ENCODE measurements at regions not wholly inside any gene's neighbourhood (a gene's known extent, or its start where the extent isn't known, plus 50 kb on each side); places are given as distances from the start of the nearest gene placed in this dataset.
"Not testable (repeated sequence)": the region's sequence is repeated elsewhere in the genome, so short reads cannot be mapped to it uniquely, and the experiment has no call there.

DNA sequence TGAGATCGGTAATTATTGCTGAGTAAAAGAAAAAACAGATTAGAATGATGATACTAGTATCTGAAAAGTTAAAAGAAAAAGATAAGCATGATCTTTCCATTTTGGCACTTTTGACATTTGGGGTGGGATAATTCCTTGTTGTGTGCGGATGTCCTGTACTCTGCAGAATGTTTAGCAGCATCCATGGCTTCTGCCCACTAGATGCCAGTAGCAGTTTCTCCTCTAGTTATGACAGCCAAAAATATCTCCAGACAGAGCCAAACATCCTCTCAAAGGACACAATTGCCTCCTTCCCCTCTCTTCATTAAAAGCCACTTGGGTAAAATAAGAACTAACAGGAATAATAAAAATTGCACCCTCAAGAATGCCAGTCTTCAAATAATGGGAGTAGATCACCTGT, 468.8 kb upstream of the GRM7 start:
- Histone ChIP-seq H3K4me1 (ENCODE audit: insufficient read depth) (no peaks in the 10 kb centered on the region), H3K27me3 (no peaks in the 10 kb centered on the region), H3K4me3 (no peak overlapping the region), H3K27ac (no peak overlapping the region), H3K9me3 (no peaks in the 10 kb centered on the region), H3K36me3 (no peaks in the 10 kb centered on the region)
- WGBS, 3 donors: 87 to 93% (median 92%) methylated on average over 2 of the region's 2 CpGs
- intact Hi-C loops (cut with DNase I): no loop called here
- no peak for DNase-seq
- TF ChIP-seq POLR2A (IDR thresholded peaks at IDR 0.05): no peak
- TF ChIP-seq, protein P1, sequence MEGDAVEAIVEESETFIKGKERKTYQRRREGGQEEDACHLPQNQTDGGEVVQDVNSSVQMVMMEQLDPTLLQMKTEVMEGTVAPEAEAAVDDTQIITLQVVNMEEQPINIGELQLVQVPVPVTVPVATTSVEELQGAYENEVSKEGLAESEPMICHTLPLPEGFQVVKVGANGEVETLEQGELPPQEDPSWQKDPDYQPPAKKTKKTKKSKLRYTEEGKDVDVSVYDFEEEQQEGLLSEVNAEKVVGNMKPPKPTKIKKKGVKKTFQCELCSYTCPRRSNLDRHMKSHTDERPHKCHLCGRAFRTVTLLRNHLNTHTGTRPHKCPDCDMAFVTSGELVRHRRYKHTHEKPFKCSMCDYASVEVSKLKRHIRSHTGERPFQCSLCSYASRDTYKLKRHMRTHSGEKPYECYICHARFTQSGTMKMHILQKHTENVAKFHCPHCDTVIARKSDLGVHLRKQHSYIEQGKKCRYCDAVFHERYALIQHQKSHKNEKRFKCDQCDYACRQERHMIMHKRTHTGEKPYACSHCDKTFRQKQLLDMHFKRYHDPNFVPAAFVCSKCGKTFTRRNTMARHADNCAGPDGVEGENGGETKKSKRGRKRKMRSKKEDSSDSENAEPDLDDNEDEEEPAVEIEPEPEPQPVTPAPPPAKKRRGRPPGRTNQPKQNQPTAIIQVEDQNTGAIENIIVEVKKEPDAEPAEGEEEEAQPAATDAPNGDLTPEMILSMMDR (IDR thresholded peaks at IDR 0.05): no peak
- no peak for TF ChIP-seq EP300 (IDR thresholded peaks at IDR 0.05)

DNA sequence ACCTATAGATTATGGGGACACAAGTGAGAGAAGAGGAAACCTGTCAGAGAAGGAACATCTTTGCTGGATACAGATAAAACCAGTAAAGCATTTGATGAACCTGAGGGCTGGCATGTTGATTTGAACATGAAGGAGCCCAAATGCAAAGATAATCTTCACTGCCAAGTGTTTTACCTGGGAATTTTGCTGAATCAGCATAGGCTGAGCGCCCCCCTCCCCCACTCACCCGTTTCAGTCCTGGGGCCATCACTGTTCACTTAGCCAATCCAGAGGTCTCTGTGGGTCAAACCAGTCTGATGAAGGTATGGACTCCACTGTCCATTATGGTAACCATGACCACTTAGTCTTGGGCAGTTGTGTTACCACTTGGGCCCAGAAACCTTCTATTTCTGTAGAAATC, 466.0 kb upstream of the GRM7 start:
- no peaks in the 10 kb centered on the region for H3K27me3 ChIP-seq

DNA sequence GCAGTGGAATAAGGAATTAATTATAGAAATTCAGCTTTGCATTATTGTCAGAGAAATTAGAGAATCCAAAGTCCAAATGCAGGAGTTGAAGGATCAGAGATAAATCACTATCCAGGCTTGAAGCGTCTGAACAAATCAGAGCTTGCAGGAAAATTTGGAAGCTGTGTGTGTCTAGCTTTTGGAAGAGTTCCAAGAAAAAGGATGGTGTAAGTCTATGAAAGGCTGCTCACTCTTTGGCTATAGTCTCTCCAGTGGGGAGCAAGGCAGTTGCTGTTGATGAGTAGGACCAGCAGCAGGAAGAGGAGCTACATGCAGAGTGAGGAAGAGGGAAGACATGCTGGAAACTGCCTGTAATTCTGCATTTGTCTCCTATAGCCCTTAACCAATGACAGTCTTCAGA, 464.3 kb upstream of the GRM7 start:
- Histone ChIP-seq H3K4me3 (no peak overlapping the region), H3K9me3 (no peaks in the 10 kb centered on the region), H3K4me1 (ENCODE audit: insufficient read depth) (no peaks in the 10 kb centered on the region), H3K36me3 (no peaks in the 10 kb centered on the region), H3K27ac (no peak overlapping the region), H3K27me3 (no peaks in the 10 kb centered on the region)
- 7 to 16% (median 12%) methylated on average over 1 of the region's 1 CpG for WGBS, 3 donors
- TF ChIP-seq, protein P1 (IDR thresholded peaks at IDR 0.05): no peak
- TF ChIP-seq EP300 (IDR thresholded peaks at IDR 0.05) (no peak), POLR2A (IDR thresholded peaks at IDR 0.05) (no peak)
- no peak for DNase-seq
- intact Hi-C loops (cut with DNase I): no loop called here

More for the DNA sequence above, 466.0 kb upstream of the GRM7 start:
- Histone ChIP-seq H3K27ac (no peak overlapping the region), H3K9me3 (no peaks in the 10 kb centered on the region), H3K36me3 (no peaks in the 10 kb centered on the region), H3K4me3 (no peak overlapping the region), H3K4me1 (ENCODE audit: insufficient read depth) (no peaks in the 10 kb centered on the region)
- TF ChIP-seq, protein P1 (IDR thresholded peaks at IDR 0.05): no peak
- TF ChIP-seq EP300 (IDR thresholded peaks at IDR 0.05): no peak
- intact Hi-C loops (cut with DNase I): no loop called here
- DNase-seq: no peak
- 84 to 92% (median 87%) methylated on average over 2 of the region's 2 CpGs for WGBS, 3 donors

DNA sequence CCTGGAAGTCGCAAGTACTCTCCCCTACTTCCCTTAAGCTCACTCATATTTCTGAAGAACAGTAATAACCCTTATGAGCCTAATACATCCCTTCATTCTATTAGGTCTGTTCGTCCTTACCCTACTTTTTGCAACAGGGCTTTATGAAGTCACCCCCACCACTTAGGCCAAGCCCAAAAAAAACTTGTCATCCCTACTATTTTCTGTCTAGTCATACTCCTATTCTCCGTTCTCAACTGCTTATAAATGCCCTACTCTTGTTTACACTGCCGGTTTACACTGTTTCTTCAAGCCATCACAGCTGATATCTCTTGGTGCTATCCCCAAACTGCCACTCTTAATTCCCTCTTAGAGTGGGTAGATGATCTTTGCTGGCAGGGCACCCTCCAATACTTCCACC, 458.2 kb upstream of the GRM7 start:
- 86 to 93% (median 87%) methylated on average over 4 of the region's 4 CpGs for WGBS, 3 donors

DNA sequence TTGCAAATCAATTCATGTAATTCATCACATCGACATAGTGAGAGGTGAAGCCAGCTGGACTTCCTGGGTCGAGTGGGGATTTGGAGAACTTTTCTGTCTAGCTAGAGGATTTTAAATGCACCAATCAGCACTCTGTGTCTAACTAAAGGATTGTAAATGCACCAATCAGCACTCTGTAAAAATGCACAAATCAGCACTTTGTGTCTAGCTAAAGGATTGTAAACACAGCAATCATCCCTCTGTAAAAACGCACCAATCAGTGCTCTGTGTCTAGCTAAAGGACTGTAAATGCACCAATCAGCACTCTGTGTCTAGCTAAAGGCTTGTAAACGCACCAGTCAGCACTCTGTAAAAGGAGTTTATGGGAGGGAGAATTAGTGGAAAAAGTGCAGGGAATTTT, 454.0 kb upstream of the GRM7 start:
- H3K4me3 ChIP-seq; H3K27me3 ChIP-seq; H3K27ac ChIP-seq; H3K36me3 ChIP-seq; intact Hi-C loops (cut with DNase I); DNase-seq; H3K4me1 ChIP-seq (ENCODE audit: insufficient read depth); H3K9me3 ChIP-seq: not testable (repeated sequence)
- 83 to 89% (median 87%) methylated on average over 4 of the region's 4 CpGs for WGBS, 3 donors

More for the DNA sequence above, 458.2 kb upstream of the GRM7 start:
- intact Hi-C loops (cut with DNase I); DNase-seq; H3K4me1 ChIP-seq (ENCODE audit: insufficient read depth); H3K4me3 ChIP-seq; H3K36me3 ChIP-seq; H3K9me3 ChIP-seq; H3K27me3 ChIP-seq; H3K27ac ChIP-seq: not testable (repeated sequence)
